Motor neuron (in vitro differentiated cells): ENCODE measurements at regions not wholly inside any gene's neighbourhood (a gene's known extent, or its start where the extent isn't known, plus 50 kb on each side); places are given as distances from the start of the nearest gene placed in this dataset.

Experiments
- ATAC-seq, 8 experiments: fragments of 200-7000 bp; cut with Tn5 transposase; replicated peaks in 6 of 8; 2 replicates each; pipeline ENCODE4 v1.8.0; 2021; ENCODE audit warnings: mild to moderate bottlenecking in 8 of 8, moderate library complexity in 8 of 8
- H3K27ac ChIP-seq, 2 donors: fragments of 250-450 bp; sonication (Bioruptor Pico); 2 replicates each; pipeline ENCODE4 v1.9.0; 2021; ENCODE audit warnings: antibody characterized with exemption in 2 of 2, mild to moderate bottlenecking in 2 of 2, moderate library complexity in 1 of 2
- H3K4me1 ChIP-seq, 2 donors: fragments of 250-450 bp; sonication (Bioruptor Pico); replicated peaks in 1 of 2; 2 replicates each; pipeline ENCODE4 v1.6.1; 2021; ENCODE audit warnings: antibody characterized with exemption in 2 of 2, mild to moderate bottlenecking in 2 of 2, moderate library complexity in 1 of 2
- H3K4me3 ChIP-seq, 5 donors: fragments of 250-450 bp; sonication (Bioruptor Pico); 2 replicates each; pipeline ENCODE4 v1.9.0; 2021; ENCODE audit warnings: antibody characterized with exemption in 5 of 5, mild to moderate bottlenecking in 5 of 5, moderate library complexity in 4 of 5
- WGBS, 10 experiments: fragments of 450-650 bp; shearing (Covaris generic); methylation state at CpG; one replicate each; pipeline ENCODE4 v1.0.0; 2022; 5-methylcytosine and 5-hydroxymethylcytosine counted together
- in situ Hi-C, 9 experiments: fragments of 400-800 bp; cut with MboI; loops; one replicate each; pipeline ENCODE4 v1.15.0; 2021; ENCODE audit warnings: low sequenced_read_pairs in 9 of 9, low pct_unique_long_range_greater_than_20kb in 2 of 9; ENCODE audit not compliant: unreplicated experiment in 9 of 9

DNA sequence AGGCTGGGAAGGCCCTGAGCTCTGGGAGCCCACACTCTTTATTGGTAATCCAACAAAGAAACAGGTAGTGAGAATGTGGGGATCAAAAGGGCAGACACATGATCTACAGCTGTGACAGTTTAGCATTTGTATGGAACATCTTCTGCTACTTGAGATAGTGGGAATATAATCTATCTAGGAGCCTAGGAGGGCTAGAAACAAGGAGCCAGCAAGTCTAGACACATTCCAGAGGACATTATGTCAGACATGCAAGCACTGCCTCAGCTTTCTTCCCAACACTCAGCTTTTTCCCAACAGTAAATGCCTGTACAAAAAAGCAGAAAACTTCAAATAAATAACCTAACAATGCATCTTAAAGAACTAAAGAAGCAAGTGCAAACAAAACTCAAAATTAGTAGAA, 1150.6 kb upstream of the RAG2 start:
- no peak for ATAC-seq
- H3K27ac ChIP-seq = no peak overlapping the region
- in situ Hi-C loops = no loop called here
- no peaks in the 10 kb centered on the region for H3K4me1 ChIP-seq
- H3K4me3 ChIP-seq = no peak overlapping the region

DNA sequence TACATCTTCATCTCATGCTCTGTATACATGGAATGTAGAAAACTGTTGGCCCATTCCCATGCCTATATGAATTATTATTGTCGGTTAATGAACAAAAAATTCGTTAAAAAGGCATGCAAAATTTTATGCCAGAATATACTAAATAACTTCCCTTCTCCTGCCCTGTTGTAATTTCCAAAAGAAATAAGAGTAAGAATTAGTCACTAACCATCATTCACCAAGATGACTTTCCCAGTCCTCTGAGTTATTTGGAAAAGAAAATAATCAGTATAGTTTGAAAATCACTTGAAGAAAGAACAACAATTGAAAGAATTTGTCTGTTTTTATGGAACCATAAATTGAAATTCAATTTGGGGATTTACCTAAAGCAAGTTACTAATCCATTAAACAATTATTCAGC, 1149.1 kb upstream of the RAG2 start:
- no peak overlapping the region for H3K27ac ChIP-seq
- H3K4me1 ChIP-seq = no peaks in the 10 kb centered on the region
- ATAC-seq = no peak
- H3K4me3 ChIP-seq = no peak overlapping the region
- in situ Hi-C loops = no loop called here
- WGBS, 10 experiments = 0 to 100% (median 85%) methylated on average over 1 to 2 of the region's 2 CpGs; no CpG with 5 or more reads in 2 of the 10 experiments

DNA sequence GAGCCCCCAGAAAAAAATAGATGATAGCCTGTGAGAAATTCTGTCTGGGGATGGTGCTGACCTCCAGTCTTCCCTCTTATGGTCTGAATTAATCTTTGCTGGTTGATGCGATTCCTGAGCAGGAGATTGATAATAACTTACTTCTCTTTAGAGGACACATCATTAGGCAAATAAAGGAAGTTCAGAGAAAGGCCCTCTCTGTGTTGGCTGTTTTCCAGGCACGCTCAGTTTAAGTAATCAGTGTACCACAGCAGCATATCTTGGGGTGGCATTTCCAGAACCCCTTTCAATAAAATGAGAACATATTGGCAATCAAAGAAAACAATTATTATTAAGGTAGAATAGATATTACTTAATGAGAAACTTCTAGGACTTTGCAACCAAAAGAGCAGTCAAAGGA, 1129.3 kb upstream of the RAG2 start:
- in situ Hi-C loops = no loop called here

DNA sequence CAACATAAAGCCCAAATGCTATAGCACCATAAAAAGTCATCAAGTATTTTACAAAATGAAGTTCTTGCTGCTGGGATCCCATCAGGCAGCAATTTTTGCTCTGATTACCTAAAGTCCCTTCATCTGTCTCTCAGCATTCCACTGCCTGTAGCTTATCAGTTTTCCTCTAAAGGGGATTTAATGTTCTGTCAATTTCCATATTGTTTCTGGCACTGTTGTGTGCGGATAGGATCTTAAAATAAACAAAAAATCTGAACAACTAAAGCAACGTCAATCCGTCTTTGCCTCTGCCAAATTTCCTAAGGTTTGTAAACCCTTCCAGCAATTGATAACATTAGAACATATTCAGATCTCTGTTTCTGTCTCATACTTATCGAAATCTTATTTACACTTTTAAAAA, 1126.3 kb upstream of the RAG2 start:
- ATAC-seq = no peak
- H3K4me1 ChIP-seq = peaks cover 0 to 2% of the 10 kb centered on the region in 2 donors
- in situ Hi-C loops = no loop called here

More for the DNA sequence above, 1129.3 kb upstream of the RAG2 start:
- peaks cover 0 to 2% of the 10 kb centered on the region in 2 donors for H3K4me1 ChIP-seq
- peak in 1 of 8 experiments; percentile 28 for ATAC-seq
- 0 to 90% (median 22%) methylated on average over 1 to 2 of the region's 2 CpGs; no CpG with 5 or more reads in 1 of the 10 experiments for WGBS, 10 experiments
- no peak overlapping the region for H3K27ac ChIP-seq
- no peak overlapping the region for H3K4me3 ChIP-seq

GRCh38 chr11:37721485-37721884, 1123.4 kb upstream of the RAG2 start:
- no peak overlapping the region for H3K4me3 ChIP-seq
- no peak overlapping the region for H3K27ac ChIP-seq
- ATAC-seq = no peak
- in situ Hi-C loops = no loop called here
- H3K4me1 ChIP-seq = no peaks in the 10 kb centered on the region
- WGBS, 10 experiments = 0 to 100% (median 74%) methylated on average over 1 to 2 of the region's 2 CpGs; no CpG with 5 or more reads in 2 of the 10 experiments

More for the DNA sequence above, 1126.3 kb upstream of the RAG2 start:
- H3K4me3 ChIP-seq = no peak overlapping the region
- no peak overlapping the region for H3K27ac ChIP-seq
- WGBS, 10 experiments = 0 to 100% (median 42%) methylated on average over 1 to 4 of the region's 4 CpGs; no CpG with 5 or more reads in 1 of the 10 experiments

DNA sequence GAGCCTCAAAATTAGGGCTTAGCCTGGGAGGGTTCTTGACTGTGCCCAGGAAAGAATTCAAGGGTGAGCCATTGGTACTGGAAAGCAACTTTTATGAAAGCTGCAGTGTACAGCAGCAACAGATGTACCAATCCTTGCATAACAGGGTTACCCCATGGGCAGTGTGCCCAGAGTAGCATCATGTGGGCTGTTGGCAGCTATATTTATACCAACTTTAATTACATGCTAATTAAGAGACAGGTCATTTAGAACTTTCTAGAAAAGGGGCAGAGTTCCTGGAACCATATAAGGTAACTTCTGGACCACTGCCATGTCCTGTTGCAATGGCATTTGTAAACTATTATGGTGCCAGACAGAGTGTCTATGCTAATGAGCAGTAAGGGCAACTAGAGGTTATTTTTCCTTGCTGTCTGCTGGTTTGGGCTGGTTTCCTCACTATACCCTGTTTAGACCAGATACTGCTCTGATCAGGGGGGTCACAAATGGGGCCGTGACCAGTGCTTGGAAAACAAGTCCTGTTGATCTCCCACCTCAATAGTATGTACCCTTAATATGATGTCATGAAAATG, 1120.5 kb upstream of the RAG2 start:
- WGBS, 10 experiments = 38 to 100% (median 73%) methylated on average over 1 of the region's 1 CpG; no CpG with 5 or more reads in 6 of the 10 experiments
- Histone ChIP-seq H3K4me1 (no peaks in the 10 kb centered on the region), H3K4me3 (no peak overlapping the region), H3K27ac (no peak overlapping the region)
- no peak for ATAC-seq
- in situ Hi-C loops = no loop called here

- ATAC-seq = peak in 4 of 8 experiments; percentile 41 to 60 (median 49)
- 0 to 89% (median 48%) methylated on average over 1 to 3 of the region's 3 CpGs for WGBS, 10 experiments
- Histone ChIP-seq H3K4me1 (no peaks in the 10 kb centered on the region), H3K27ac (no peak overlapping the region), H3K4me3 (no peak overlapping the region)
- in situ Hi-C loops = no loop called here
These were observed 1114.2 kb upstream of the RAG2 start for GRCh38 chr11:37712251-37712650.

DNA sequence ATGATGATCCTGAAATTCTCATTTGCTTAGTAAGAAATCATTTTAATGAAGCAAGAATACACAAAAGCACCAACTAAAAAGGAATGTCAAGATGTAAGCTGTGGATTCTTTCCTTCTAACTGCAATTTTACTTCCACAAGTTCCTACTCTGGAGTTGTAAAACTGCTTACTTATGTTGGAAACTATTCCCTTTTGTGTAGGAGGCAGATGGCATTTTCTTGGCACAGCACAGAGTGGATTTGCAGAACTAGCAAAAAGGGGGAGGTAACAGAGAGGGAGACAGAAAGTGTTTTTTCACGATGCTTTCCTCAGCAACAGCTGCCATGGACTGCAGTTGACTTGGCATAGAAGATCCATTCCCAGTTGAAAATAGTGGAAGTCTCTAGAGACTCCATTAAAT, 1112.0 kb upstream of the RAG2 start:
- Histone ChIP-seq H3K4me1 (no peaks in the 10 kb centered on the region), H3K4me3 (no peak overlapping the region), H3K27ac (no peak overlapping the region)
- in situ Hi-C loops = no loop called here
- no peak for ATAC-seq
- 0 to 100% (median 10%) methylated on average over 1 of the region's 1 CpG; no CpG with 5 or more reads in 2 of the 10 experiments for WGBS, 10 experiments

GRCh38 chr11:37704791-37705190, 1106.8 kb upstream of the RAG2 start:
- H3K4me3 ChIP-seq = no peak overlapping the region
- WGBS, 10 experiments = 8 to 100% (median 78%) methylated on average over 1 to 2 of the region's 2 CpGs; no CpG with 5 or more reads in 3 of the 10 experiments
- H3K27ac ChIP-seq = no peak overlapping the region
- peaks cover 0 to 8% of the 10 kb centered on the region in 2 donors for H3K4me1 ChIP-seq
- ATAC-seq = no peak
- in situ Hi-C loops = no loop called here

GRCh38 chr11:37699644-37700043, 1101.6 kb upstream of the RAG2 start:
- peaks cover 0 to 8% of the 10 kb centered on the region in 2 donors for H3K4me1 ChIP-seq
- 0 to 92% (median 20%) methylated on average over 1 to 2 of the region's 2 CpGs; no CpG with 5 or more reads in 1 of the 10 experiments for WGBS, 10 experiments
- in situ Hi-C loops = no loop called here
- H3K4me3 ChIP-seq = no peak overlapping the region
- ATAC-seq = no peak
- H3K27ac ChIP-seq = no peak overlapping the region

GRCh38 chr11:37695283-37695682, 1097.2 kb upstream of the RAG2 start:
- Histone ChIP-seq H3K4me1 (no peaks in the 10 kb centered on the region), H3K4me3 (no peak overlapping the region), H3K27ac (no peak overlapping the region)
- no peak for ATAC-seq
- in situ Hi-C loops = no loop called here

DNA sequence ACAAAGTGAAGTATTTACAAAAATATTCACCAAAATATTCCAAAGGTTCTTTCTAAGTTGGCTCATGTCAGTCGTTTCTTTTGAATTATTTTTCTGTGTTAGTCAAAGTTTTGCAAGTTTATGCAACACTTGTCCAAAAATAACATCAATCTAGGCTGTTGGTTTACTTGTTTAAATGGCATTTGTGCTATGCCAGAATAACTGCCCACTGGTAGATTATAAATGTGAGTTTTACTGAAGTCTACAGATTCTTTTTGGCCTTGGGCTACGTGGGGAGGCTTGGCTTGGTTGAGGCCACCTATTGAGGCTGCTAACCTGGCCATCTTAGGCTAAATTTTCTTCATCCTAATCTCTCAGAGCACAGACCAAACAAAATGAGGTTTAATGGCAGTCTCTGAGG, 1091.9 kb upstream of the RAG2 start:
- ATAC-seq = no peak
- Histone ChIP-seq H3K4me3 (no peak overlapping the region), H3K27ac (no peak overlapping the region), H3K4me1 (no peaks in the 10 kb centered on the region)
- 0 to 92% (median 62%) methylated on average over 1 to 2 of the region's 2 CpGs; no CpG with 5 or more reads in 2 of the 10 experiments for WGBS, 10 experiments
- in situ Hi-C loops = no loop called here

DNA sequence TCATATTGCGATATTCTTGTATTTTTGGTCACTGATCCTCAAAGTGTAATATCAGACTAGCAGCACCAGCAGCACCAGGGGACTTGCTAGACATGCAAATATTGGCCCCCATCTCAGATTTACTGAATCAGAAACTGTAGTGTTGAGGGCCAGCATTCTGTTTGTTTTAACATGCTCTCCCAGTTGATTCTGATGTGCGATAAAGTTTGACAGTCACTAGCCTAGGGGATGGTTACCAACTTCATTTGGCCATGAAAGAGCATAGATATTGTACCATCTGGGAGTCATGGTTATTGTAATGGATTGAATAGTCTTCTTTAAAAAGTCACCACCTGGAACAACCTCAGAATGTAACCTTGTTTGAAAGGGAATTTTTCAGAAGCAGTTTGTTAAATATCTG, 1090.4 kb upstream of the RAG2 start:
- WGBS, 10 experiments = 0 to 50% (median 48%) methylated on average over 1 to 2 of the region's 2 CpGs; no CpG with 5 or more reads in 4 of the 10 experiments
- no peak for ATAC-seq
- H3K4me3 ChIP-seq = no peak overlapping the region
- in situ Hi-C loops = no loop called here
- no peaks in the 10 kb centered on the region for H3K4me1 ChIP-seq
- no peak overlapping the region for H3K27ac ChIP-seq

DNA sequence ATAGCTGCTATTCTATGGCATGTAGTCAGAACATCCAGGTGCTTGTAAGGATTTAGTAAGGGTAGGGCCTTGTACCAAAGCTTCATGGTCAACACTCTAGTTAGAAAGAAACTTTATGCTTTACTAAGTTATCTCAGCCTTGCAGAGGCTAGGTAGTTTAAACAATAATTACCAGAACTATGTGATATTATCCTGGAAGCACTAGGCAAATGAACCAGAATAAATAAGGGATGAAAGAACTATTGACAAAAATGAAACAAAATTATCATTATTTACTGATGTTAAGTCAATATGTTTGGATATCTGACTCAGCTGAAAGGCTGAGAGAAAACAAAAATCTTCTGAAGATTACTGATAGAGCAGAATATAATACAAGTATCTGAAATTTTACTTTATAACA, 1089.1 kb upstream of the RAG2 start:
- no peak for ATAC-seq
- in situ Hi-C loops = no loop called here
- no peak overlapping the region for H3K27ac ChIP-seq
- no peak overlapping the region for H3K4me3 ChIP-seq
- no peaks in the 10 kb centered on the region for H3K4me1 ChIP-seq
